PC-9 (cell line): ENCODE measurements at regions not wholly inside any gene's neighbourhood (a gene's known extent, or its start where the extent isn't known, plus 50 kb on each side); places are given as distances from the start of the nearest gene placed in this dataset.

Experiments
- BruUV-seq: library from RNA; stranded (reverse); fragments of 400-500 nt; replicated peaks from 2 replicates; lab custom pipeline; 2021; lab: Mats Ljungman, UMichigan
- CTCF ChIA-PET: fragments of 300-600 bp; sonication (Branson Sonifier 250); formaldehyde crosslinking; loops from one replicate; lab custom pipeline; 2022; ENCODE audit warnings: antibody characterized with exemption; lab: Charles Lee
- POLR2A ChIA-PET: fragments of 300-600 bp; sonication (Branson Sonifier 250); formaldehyde crosslinking; loops from one replicate; lab custom pipeline; 2022; ENCODE audit warnings: antibody characterized with exemption; ENCODE audit not compliant: unreplicated experiment; lab: Charles Lee
- DNase-seq, 2 experiments: peaks; one replicate each; pipeline versions ENCODE4 v3.0.0 to v3.0.0-alpha.2; 2015 to 2022; ENCODE audit warnings: mixed read lengths in 1 of 2
- H2AFZ ChIP-seq: fragments of 200-600 bp; sonication (generic); 2 replicates; pipeline ENCODE4 v1.8.1; 2017; ENCODE audit warnings: antibody characterized with exemption
- H3F3A ChIP-seq: fragments of 200-600 bp; sonication (generic); 2 replicates; pipeline ENCODE4 v1.8.1; 2017; ENCODE audit warnings: antibody characterized with exemption, mild to moderate bottlenecking, low read depth; ENCODE audit not compliant: insufficient read depth
- H3K27ac ChIP-seq: fragments of 200-600 bp; sonication (generic); 2 replicates; pipeline ENCODE4 v1.6.1; 2016; ENCODE audit warnings: mixed run types
- H3K27me3 ChIP-seq: fragments of 200-600 bp; sonication (generic); 2 replicates; pipeline ENCODE4 v1.6.1; 2016; ENCODE audit warnings: low read depth, mixed run types; ENCODE audit not compliant: insufficient read depth
- H3K36me3 ChIP-seq: fragments of 200-600 bp; sonication (generic); 2 replicates; pipeline ENCODE4 v1.6.1; 2016; ENCODE audit warnings: low read depth, mixed run types
- H3K4me1 ChIP-seq: fragments of 200-600 bp; sonication (generic); replicated peaks from 2 replicates; pipeline ENCODE4 v1.6.1; 2016; ENCODE audit warnings: mixed run types; ENCODE audit not compliant: insufficient read depth
- H3K4me2 ChIP-seq: fragments of 200-600 bp; sonication (generic); 2 replicates; pipeline ENCODE4 v1.6.1; 2017; ENCODE audit warnings: mixed run types
- H3K4me3 ChIP-seq: fragments of 200-600 bp; sonication (generic); 2 replicates; pipeline ENCODE4 v1.6.1; 2016; ENCODE audit warnings: mixed run types
- H3K79me2 ChIP-seq: fragments of 200-600 bp; sonication (generic); 2 replicates; pipeline ENCODE4 v1.6.1; 2017; ENCODE audit warnings: low read depth, mixed run types
- H3K9me2 ChIP-seq: fragments of 200-600 bp; sonication (generic); 2 replicates; pipeline ENCODE4 v1.8.1; 2017; ENCODE audit warnings: mild to moderate bottlenecking; ENCODE audit not compliant: insufficient read depth
- H3K9me3 ChIP-seq: fragments of 200-600 bp; sonication (generic); 2 replicates; pipeline ENCODE4 v1.8.1; 2016; ENCODE audit warnings: low read depth; ENCODE audit not compliant: insufficient read depth
- H4K20me1 ChIP-seq: fragments of 200-600 bp; sonication (generic); 2 replicates; pipeline ENCODE4 v1.8.1; 2017; ENCODE audit not compliant: insufficient read depth
- EZH2 ChIP-seq: fragments of 200-600 bp; sonication (generic); IDR thresholded peaks from 2 replicates; pipeline ENCODE4 v1.8.0; 2017; ENCODE audit warnings: antibody characterized with exemption, low read depth
- intact Hi-C: fragments of 100-400 bp; cut with micrococcal nuclease; formaldehyde crosslinking; loops from one replicate; pipeline ENCODE4 v1.10.0; 2022; ENCODE audit not compliant: unreplicated experiment
- TF ChIP-seq, protein P1 (sequence below): fragments of 200-600 bp; sonication (generic); conservative IDR thresholded peaks from 2 replicates; pipeline ENCODE4 v1.6.1; 2017; ENCODE audit warnings: mixed run types, antibody characterized with exemption, mild to moderate bottlenecking, moderate library complexity

DNA sequence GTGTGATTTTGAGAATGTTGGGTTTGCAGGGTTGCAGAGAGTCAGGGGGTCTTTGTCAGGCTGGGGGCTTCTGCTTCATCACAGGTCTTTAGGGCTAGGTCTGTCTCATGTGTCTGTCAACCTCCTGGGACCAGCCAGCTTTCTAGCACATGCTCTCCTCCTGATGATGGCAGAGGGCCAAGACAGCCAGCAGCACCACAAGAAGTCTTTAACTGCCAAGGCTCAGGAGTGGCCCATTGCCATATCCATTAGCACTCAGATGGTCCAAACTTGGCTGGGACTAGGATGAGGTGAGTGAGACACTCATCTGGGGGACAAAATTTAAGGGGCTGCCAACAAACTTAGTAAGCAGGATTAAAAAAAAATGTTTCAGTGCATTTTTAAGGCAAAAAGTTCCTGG is 384.2 kb upstream of the CDH10 start:
- DNase-seq = no peak
- no TSS peak for BruUV-seq

GRCh38 chr5:25027526-25027925 is 382.7 kb upstream of the CDH10 start:
- H3K36me3 ChIP-seq = no peaks in the 10 kb centered on the region
- H3K27ac ChIP-seq = no peak overlapping the region
- no peak for DNase-seq
- H3K4me1 ChIP-seq = no peaks in the 10 kb centered on the region
- no peak overlapping the region for H3K4me3 ChIP-seq
- TF ChIP-seq, protein P1, sequence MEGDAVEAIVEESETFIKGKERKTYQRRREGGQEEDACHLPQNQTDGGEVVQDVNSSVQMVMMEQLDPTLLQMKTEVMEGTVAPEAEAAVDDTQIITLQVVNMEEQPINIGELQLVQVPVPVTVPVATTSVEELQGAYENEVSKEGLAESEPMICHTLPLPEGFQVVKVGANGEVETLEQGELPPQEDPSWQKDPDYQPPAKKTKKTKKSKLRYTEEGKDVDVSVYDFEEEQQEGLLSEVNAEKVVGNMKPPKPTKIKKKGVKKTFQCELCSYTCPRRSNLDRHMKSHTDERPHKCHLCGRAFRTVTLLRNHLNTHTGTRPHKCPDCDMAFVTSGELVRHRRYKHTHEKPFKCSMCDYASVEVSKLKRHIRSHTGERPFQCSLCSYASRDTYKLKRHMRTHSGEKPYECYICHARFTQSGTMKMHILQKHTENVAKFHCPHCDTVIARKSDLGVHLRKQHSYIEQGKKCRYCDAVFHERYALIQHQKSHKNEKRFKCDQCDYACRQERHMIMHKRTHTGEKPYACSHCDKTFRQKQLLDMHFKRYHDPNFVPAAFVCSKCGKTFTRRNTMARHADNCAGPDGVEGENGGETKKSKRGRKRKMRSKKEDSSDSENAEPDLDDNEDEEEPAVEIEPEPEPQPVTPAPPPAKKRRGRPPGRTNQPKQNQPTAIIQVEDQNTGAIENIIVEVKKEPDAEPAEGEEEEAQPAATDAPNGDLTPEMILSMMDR = no peak
- TF ChIP-seq EZH2 = no peak
- H4K20me1 ChIP-seq = no peaks in the 10 kb centered on the region; the same call in 1 of the 2 replicates
- no peaks in the 10 kb centered on the region for H3K9me2 ChIP-seq
- H2AFZ ChIP-seq = no peak overlapping the region
- no TSS peak for BruUV-seq
- H3F3A ChIP-seq = no peaks in the 10 kb centered on the region
- intact Hi-C loops = no loop called here
- H3K4me2 ChIP-seq = no peak overlapping the region
- no peaks in the 10 kb centered on the region for H3K9me3 ChIP-seq
- ChIA-PET CTCF (no interaction called here), POLR2A (interaction anchor here (0.6 kb wide), 1 partner anchor 545 kb away, joined by 4 read pairs; no protein-coding TSS in a partner anchor)
- H3K79me2 ChIP-seq = no peaks in the 10 kb centered on the region
- no peaks in the 10 kb centered on the region for H3K27me3 ChIP-seq

More for the DNA sequence above, 384.2 kb upstream of the CDH10 start:
- no peaks in the 10 kb centered on the region for H3K79me2 ChIP-seq
- ChIA-PET POLR2A (no interaction called here), CTCF (no interaction called here)
- no peaks in the 10 kb centered on the region for H3K4me1 ChIP-seq
- H3K9me2 ChIP-seq = no peaks in the 10 kb centered on the region
- no peak overlapping the region for H2AFZ ChIP-seq
- H3K9me3 ChIP-seq = no peaks in the 10 kb centered on the region
- intact Hi-C loops = no loop called here
- no peak for TF ChIP-seq EZH2
- TF ChIP-seq, protein P1 = no peak
- no peak overlapping the region for H3K27ac ChIP-seq
- H3F3A ChIP-seq = no peaks in the 10 kb centered on the region
- no peak overlapping the region for H3K4me3 ChIP-seq
- no peak overlapping the region for H3K4me2 ChIP-seq
- H3K36me3 ChIP-seq = no peaks in the 10 kb centered on the region
- H3K27me3 ChIP-seq = no peaks in the 10 kb centered on the region
- no peaks in the 10 kb centered on the region; the same call in 1 of the 2 replicates for H4K20me1 ChIP-seq

DNA sequence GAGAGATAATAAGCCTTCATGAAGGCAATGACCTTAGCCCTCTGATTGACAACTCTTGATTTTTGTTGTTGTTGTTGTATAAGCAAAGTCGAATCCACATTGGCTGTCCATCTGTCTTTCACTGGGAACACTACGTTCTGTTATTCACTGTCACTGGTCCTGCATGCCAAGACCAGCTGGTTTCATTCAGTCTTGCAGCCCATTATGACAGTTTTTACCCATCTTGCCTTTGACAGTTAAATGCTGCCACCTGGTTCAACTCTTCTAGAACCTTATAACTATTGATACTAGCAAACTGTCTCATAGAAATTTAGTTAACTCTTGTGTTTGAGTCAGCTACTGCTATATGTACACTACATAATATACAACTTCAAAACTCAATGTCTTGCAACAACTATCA is 382.3 kb upstream of the CDH10 start:
- Histone ChIP-seq H4K20me1 (no peaks in the 10 kb centered on the region; the same call in 1 of the 2 replicates), H3K4me3 (no peak overlapping the region), H3K9me2 (no peaks in the 10 kb centered on the region), H3K79me2 (no peaks in the 10 kb centered on the region), H3K36me3 (no peaks in the 10 kb centered on the region), H3K4me1 (no peaks in the 10 kb centered on the region), H2AFZ (no peak overlapping the region), H3F3A (no peaks in the 10 kb centered on the region), H3K27me3 (no peaks in the 10 kb centered on the region), H3K4me2 (no peak overlapping the region), H3K27ac (no peak overlapping the region), H3K9me3 (no peaks in the 10 kb centered on the region)
- intact Hi-C loops = no loop called here
- DNase-seq = no peak
- ChIA-PET CTCF (no interaction called here), POLR2A (interaction anchor here (0.6 kb wide), 1 partner anchor 546 kb away, joined by 4 read pairs; no protein-coding TSS in a partner anchor)
- no TSS peak for BruUV-seq
- TF ChIP-seq, protein P1 = no peak
- no peak for TF ChIP-seq EZH2
